ENCODE measurements at regions not wholly inside any gene's neighbourhood (a gene's known extent, or its start where the extent isn't known, plus 50 kb on each side); places are given as distances from the start of the nearest gene placed in this dataset.

DNA sequence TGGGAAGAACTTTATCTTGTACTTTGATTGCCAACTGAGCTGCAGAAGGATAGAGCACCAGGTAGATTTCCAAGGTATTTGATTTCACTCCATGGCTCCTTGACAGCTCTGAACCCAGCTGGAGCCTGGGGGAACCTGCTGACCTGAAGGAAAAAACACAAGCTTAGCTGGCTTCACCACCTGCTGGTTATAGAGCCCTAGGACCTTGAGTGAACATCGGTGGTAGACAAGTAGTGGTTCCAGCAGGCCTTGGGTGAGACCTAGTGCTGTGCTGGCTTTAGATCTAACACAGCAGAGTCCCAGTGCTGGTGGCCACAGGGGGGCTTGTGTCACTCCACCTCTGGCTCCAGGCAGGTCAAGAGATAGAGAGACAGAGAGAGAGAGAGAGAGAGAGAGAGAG is 1102.6 kb downstream of the ADGRL3 start:
- no peak overlapping the region for H3K4me2 ChIP-seq
- H3K9me3 ChIP-seq (ENCODE audit: low read depth) = no peaks in the 10 kb centered on the region
- H4K20me1 ChIP-seq (ENCODE audit: insufficient read depth, poor library complexity, severe bottlenecking) = no peaks in the 10 kb centered on the region
- no peak overlapping the region for H3K27ac ChIP-seq
- TF ChIP-seq EZH2 (IDR thresholded peaks at IDR 0.05; ENCODE audit: borderline replicate concordance) (no peak), EZH2phosphoT487 (IDR thresholded peaks at IDR 0.05; ENCODE audit: low read depth, severe bottlenecking, unreplicated experiment) (no peak)
- TF ChIP-seq, protein P1, sequence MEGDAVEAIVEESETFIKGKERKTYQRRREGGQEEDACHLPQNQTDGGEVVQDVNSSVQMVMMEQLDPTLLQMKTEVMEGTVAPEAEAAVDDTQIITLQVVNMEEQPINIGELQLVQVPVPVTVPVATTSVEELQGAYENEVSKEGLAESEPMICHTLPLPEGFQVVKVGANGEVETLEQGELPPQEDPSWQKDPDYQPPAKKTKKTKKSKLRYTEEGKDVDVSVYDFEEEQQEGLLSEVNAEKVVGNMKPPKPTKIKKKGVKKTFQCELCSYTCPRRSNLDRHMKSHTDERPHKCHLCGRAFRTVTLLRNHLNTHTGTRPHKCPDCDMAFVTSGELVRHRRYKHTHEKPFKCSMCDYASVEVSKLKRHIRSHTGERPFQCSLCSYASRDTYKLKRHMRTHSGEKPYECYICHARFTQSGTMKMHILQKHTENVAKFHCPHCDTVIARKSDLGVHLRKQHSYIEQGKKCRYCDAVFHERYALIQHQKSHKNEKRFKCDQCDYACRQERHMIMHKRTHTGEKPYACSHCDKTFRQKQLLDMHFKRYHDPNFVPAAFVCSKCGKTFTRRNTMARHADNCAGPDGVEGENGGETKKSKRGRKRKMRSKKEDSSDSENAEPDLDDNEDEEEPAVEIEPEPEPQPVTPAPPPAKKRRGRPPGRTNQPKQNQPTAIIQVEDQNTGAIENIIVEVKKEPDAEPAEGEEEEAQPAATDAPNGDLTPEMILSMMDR (IDR thresholded peaks at IDR 0.05; ENCODE audit: poor library complexity) = no peak
- no peaks in the 10 kb centered on the region for H3K4me1 ChIP-seq (ENCODE audit: insufficient read depth)
- no peaks in the 10 kb centered on the region for H3K79me2 ChIP-seq
- WGBS (ENCODE audit: low lambda C conversion rate, missing lambda C conversion rate) = 63% methylated on average over 1 of the region's 1 CpG
- no peak overlapping the region for H3K4me3 ChIP-seq
- H2AFZ ChIP-seq = no peak overlapping the region
- H3K36me3 ChIP-seq (replicated peaks; ENCODE audit: insufficient read depth, low read depth) = no peaks in the 10 kb centered on the region
- no peak for DNase-seq (ENCODE audit: low spot score)
- no peaks in the 10 kb centered on the region for H3K27me3 ChIP-seq
- no peaks in the 10 kb centered on the region for H3K9me2 ChIP-seq (replicated peaks; ENCODE audit: insufficient read depth)

DNA sequence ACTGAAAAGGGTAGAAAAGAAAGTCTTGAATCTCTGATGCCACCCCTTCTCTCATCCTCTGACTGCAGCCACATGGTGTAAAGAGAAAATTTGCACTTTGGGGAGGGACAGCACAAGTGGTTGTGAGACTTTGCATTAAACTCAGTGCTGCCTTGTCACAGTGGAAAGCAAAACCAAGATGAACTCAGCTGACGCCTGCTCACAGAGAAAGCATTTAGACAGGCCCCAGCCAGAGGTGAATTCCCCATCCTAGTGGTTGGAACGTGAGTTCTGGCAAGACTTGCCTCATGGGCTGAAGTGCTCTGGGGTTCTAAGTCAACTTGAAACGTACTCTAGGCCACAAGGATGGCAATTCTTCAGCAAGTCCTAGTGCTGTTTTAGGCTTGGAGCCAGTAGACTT is 1101.4 kb downstream of the ADGRL3 start:
- Histone ChIP-seq H3K4me1 (ENCODE audit: insufficient read depth) (no peaks in the 10 kb centered on the region), H3K36me3 (replicated peaks; ENCODE audit: insufficient read depth, low read depth) (no peaks in the 10 kb centered on the region), H3K4me3 (no peak overlapping the region), H4K20me1 (ENCODE audit: insufficient read depth, poor library complexity, severe bottlenecking) (no peaks in the 10 kb centered on the region), H3K4me2 (no peak overlapping the region), H3K9me2 (replicated peaks; ENCODE audit: insufficient read depth) (no peaks in the 10 kb centered on the region), H3K27ac (no peak overlapping the region), H2AFZ (no peak overlapping the region), H3K79me2 (no peaks in the 10 kb centered on the region), H3K9me3 (ENCODE audit: low read depth) (no peaks in the 10 kb centered on the region), H3K27me3 (no peaks in the 10 kb centered on the region)
- 74% methylated on average over 3 of the region's 3 CpGs for WGBS (ENCODE audit: low lambda C conversion rate, missing lambda C conversion rate)
- no peak for DNase-seq (ENCODE audit: low spot score)
- TF ChIP-seq EZH2 (IDR thresholded peaks at IDR 0.05; ENCODE audit: borderline replicate concordance) = no peak
- TF ChIP-seq, protein P1 (IDR thresholded peaks at IDR 0.05; ENCODE audit: poor library complexity) = no peak

DNA sequence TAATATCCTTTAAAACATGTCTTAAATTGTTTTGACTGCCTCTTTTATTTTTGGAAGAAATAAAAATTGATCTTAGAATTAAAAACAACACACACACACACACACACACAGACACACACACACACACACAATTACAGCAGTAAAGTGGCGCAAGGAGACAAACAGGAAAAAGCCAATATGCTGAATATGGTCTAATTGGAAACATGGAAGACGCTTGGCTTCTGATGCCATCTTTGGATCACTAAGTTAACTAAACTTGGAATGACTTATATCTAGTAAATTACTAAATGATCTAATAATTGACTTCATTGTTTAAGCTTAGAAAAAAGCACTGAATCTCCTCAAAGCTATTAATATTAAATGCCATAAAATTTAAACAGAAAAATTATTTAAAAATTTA is 1093.4 kb downstream of the ADGRL3 start:
- TF ChIP-seq, protein P1 (IDR thresholded peaks at IDR 0.05; ENCODE audit: poor library complexity) = no peak
- no peak for TF ChIP-seq EZH2phosphoT487 (IDR thresholded peaks at IDR 0.05; ENCODE audit: low read depth, severe bottlenecking, unreplicated experiment)
- no peak for TF ChIP-seq EZH2 (IDR thresholded peaks at IDR 0.05; ENCODE audit: borderline replicate concordance)
- H4K20me1 ChIP-seq (ENCODE audit: insufficient read depth, poor library complexity, severe bottlenecking) = no peaks in the 10 kb centered on the region
- H3K36me3 ChIP-seq (replicated peaks; ENCODE audit: insufficient read depth, low read depth) = no peaks in the 10 kb centered on the region
- H3K9me2 ChIP-seq (replicated peaks; ENCODE audit: insufficient read depth) = no peaks in the 10 kb centered on the region
- no peak overlapping the region for H3K4me2 ChIP-seq
- no peak overlapping the region for H3K27ac ChIP-seq
- H3K4me1 ChIP-seq (ENCODE audit: insufficient read depth) = no peaks in the 10 kb centered on the region
- no peaks in the 10 kb centered on the region for H3K9me3 ChIP-seq (ENCODE audit: low read depth)
- DNase-seq (ENCODE audit: low spot score) = no peak
- 96% methylated on average over 2 of the region's 2 CpGs for WGBS (ENCODE audit: low lambda C conversion rate, missing lambda C conversion rate)
- no peaks in the 10 kb centered on the region for H3K27me3 ChIP-seq
- no peaks in the 10 kb centered on the region for H3K79me2 ChIP-seq
- no peak overlapping the region for H2AFZ ChIP-seq
- H3K4me3 ChIP-seq = no peak overlapping the region

DNA sequence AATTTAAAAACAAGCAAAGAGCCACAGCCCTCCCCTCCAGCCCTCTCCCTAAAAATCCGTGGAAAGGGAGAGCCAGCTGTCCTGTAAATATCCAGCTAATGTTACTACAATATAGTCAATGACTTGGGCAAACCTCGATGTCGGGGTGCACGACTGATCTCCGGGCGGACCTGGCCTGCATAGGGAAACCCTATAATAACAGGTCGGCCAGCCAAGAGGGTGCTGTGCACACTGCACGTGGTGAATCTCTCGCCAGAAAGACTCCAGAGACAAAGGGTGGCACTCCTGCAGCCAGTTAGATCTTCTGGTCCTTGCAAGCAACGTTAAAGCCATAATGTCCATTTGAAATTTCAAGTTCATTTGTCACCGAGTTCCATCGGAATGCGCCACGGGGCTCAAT is 1092.8 kb downstream of the ADGRL3 start:
- Histone ChIP-seq H3K4me2 (no peak overlapping the region), H4K20me1 (ENCODE audit: insufficient read depth, poor library complexity, severe bottlenecking) (no peaks in the 10 kb centered on the region), H3K9me3 (ENCODE audit: low read depth) (no peaks in the 10 kb centered on the region), H2AFZ (no peak overlapping the region), H3K27ac (no peak overlapping the region), H3K27me3 (no peaks in the 10 kb centered on the region), H3K36me3 (replicated peaks; ENCODE audit: insufficient read depth, low read depth) (no peaks in the 10 kb centered on the region), H3K4me3 (no peak overlapping the region), H3K79me2 (no peaks in the 10 kb centered on the region), H3K4me1 (ENCODE audit: insufficient read depth) (no peaks in the 10 kb centered on the region), H3K9me2 (replicated peaks; ENCODE audit: insufficient read depth) (peaks cover under 1% of the 10 kb centered on the region)
- 94% methylated on average over 14 of the region's 14 CpGs for WGBS (ENCODE audit: low lambda C conversion rate, missing lambda C conversion rate)
- DNase-seq (ENCODE audit: low spot score) = no peak
- TF ChIP-seq EZH2phosphoT487 (IDR thresholded peaks at IDR 0.05; ENCODE audit: low read depth, severe bottlenecking, unreplicated experiment) (no peak), EZH2 (IDR thresholded peaks at IDR 0.05; ENCODE audit: borderline replicate concordance) (no peak)
- TF ChIP-seq, protein P1 (IDR thresholded peaks at IDR 0.05; ENCODE audit: poor library complexity) = no peak
